Vagina (tissue), 2 donors: ENCODE measurements at regions not wholly inside any gene's neighbourhood (a gene's known extent, or its start where the extent isn't known, plus 50 kb on each side); places are given as distances from the start of the nearest gene placed in this dataset.

Experiments
- DNase-seq, 2 donors: peaks; one replicate each; pipeline ENCODE4 v3.0.0-alpha.2; 2017; ENCODE audit errors: extremely low spot score in 2 of 2
- H3K27ac ChIP-seq: fragments of 200-600 bp; sonication (generic); one replicate; pipeline ENCODE4 v1.5.1; 2019
- H3K27me3 ChIP-seq: fragments of 200-600 bp; sonication (generic); one replicate; pipeline ENCODE4 v1.5.1; 2019
- H3K36me3 ChIP-seq, 2 donors: fragments of 200-600 bp; sonication (generic); one replicate each; pipeline ENCODE4 v1.5.1; 2017 to 2019
- H3K4me1 ChIP-seq: fragments of 200-600 bp; sonication (generic); one replicate; pipeline ENCODE4 v1.5.1; 2019
- H3K4me3 ChIP-seq, 2 donors: fragments of 200-600 bp; sonication (generic); 1 replicate in 1 of 2; 2 replicates in 1 of 2; pipeline ENCODE4 v1.5.1; 2016 to 2019
- H3K9me3 ChIP-seq: fragments of 200-600 bp; sonication (generic); one replicate; pipeline ENCODE4 v1.5.1; 2019
- CTCF ChIP-seq, 3 experiments: fragments of 450-650 bp in 2 of 3; fragments of 200-600 bp in 1 of 3; sonication (generic) in 1 of 3; IDR thresholded peaks; one replicate each; pipeline ENCODE4 v1.5.1; 2017 to 2019; ENCODE audit warnings: antibody characterized with exemption in 3 of 3, mild to moderate bottlenecking in 2 of 3, moderate library complexity in 2 of 3
- POLR2A ChIP-seq, 2 donors: fragments of 450-650 bp; IDR thresholded peaks; one replicate each; pipeline ENCODE4 v1.6.1; 2017; ENCODE audit warnings: antibody characterized with exemption in 2 of 2, mild to moderate bottlenecking in 2 of 2, moderate library complexity in 2 of 2
- POLR2AphosphoS5 ChIP-seq, 2 donors: sonication (generic); formaldehyde crosslinking; IDR thresholded peaks; one replicate each; pipeline ENCODE4 v1.9.0; 2017; ENCODE audit warnings: antibody characterized with exemption in 2 of 2, mild to moderate bottlenecking in 2 of 2, low read depth in 1 of 2; ENCODE audit not compliant: insufficient read depth in 1 of 2
- intact Hi-C: fragments of 100-400 bp; cut with DNase I; formaldehyde crosslinking; loops from one replicate; pipeline ENCODE4 v1.15.1; 2023

GRCh38 chr12:71295953-71296352 is 138.2 kb upstream of the TSPAN8 start:
- Histone ChIP-seq H3K27ac (no peak overlapping the region), H3K4me1 (peaks cover 9% of the 10 kb centered on the region), H3K9me3 (no peaks in the 10 kb centered on the region), H3K36me3 (no peaks in the 10 kb centered on the region), H3K27me3 (no peaks in the 10 kb centered on the region), H3K4me3 (no peak overlapping the region)
- no peak for DNase-seq
- intact Hi-C loops, result no loop called here
- TF ChIP-seq POLR2A (IDR thresholded peaks at IDR 0.05) (no peak), CTCF (IDR thresholded peaks at IDR 0.05) (no peak), POLR2AphosphoS5 (IDR thresholded peaks at IDR 0.05; ENCODE audit: insufficient read depth in 1 of 2, low read depth in 1 of 2) (no peak)

GRCh38 chr12:71291746-71292145 is 133.9 kb upstream of the TSPAN8 start:
- Histone ChIP-seq H3K4me3 (no peak overlapping the region), H3K4me1 (peaks cover 9% of the 10 kb centered on the region), H3K36me3 (no peaks in the 10 kb centered on the region), H3K27ac (no peak overlapping the region), H3K9me3 (no peaks in the 10 kb centered on the region), H3K27me3 (no peaks in the 10 kb centered on the region)
- intact Hi-C loops, result no loop called here
- no peak for TF ChIP-seq CTCF (IDR thresholded peaks at IDR 0.05)
- no peak for TF ChIP-seq POLR2A (IDR thresholded peaks at IDR 0.05)
- TF ChIP-seq POLR2AphosphoS5 (IDR thresholded peaks at IDR 0.05; ENCODE audit: insufficient read depth in 1 of 2, low read depth in 1 of 2), result no peak
- DNase-seq, result no peak

- no peak overlapping the region for H3K4me3 ChIP-seq
- TF ChIP-seq CTCF (IDR thresholded peaks at IDR 0.05) (no peak), POLR2A (IDR thresholded peaks at IDR 0.05) (no peak), POLR2AphosphoS5 (IDR thresholded peaks at IDR 0.05; ENCODE audit: insufficient read depth in 1 of 2, low read depth in 1 of 2) (no peak)
- H3K9me3 ChIP-seq, result no peaks in the 10 kb centered on the region
- H3K27me3 ChIP-seq, result no peaks in the 10 kb centered on the region
- H3K4me1 ChIP-seq, result no peaks in the 10 kb centered on the region
- DNase-seq, result no peak
- intact Hi-C loops, result no loop called here
- H3K36me3 ChIP-seq, result no peaks in the 10 kb centered on the region
- H3K27ac ChIP-seq, result no peak overlapping the region
Measured at GRCh38 chr12:71283883-71284282, 126.1 kb upstream of the TSPAN8 start.

GRCh38 chr12:71282925-71283324 is 125.1 kb upstream of the TSPAN8 start:
- no peak overlapping the region for H3K4me3 ChIP-seq
- no peak for DNase-seq
- H3K27ac ChIP-seq, result no peak overlapping the region
- intact Hi-C loops, result no loop called here
- no peaks in the 10 kb centered on the region for H3K9me3 ChIP-seq
- H3K36me3 ChIP-seq, result no peaks in the 10 kb centered on the region
- no peak for TF ChIP-seq CTCF (IDR thresholded peaks at IDR 0.05)
- TF ChIP-seq POLR2AphosphoS5 (IDR thresholded peaks at IDR 0.05; ENCODE audit: insufficient read depth in 1 of 2, low read depth in 1 of 2), result no peak
- no peak for TF ChIP-seq POLR2A (IDR thresholded peaks at IDR 0.05)
- H3K27me3 ChIP-seq, result no peaks in the 10 kb centered on the region
- H3K4me1 ChIP-seq, result no peaks in the 10 kb centered on the region

- TF ChIP-seq POLR2A (IDR thresholded peaks at IDR 0.05) (no peak), POLR2AphosphoS5 (IDR thresholded peaks at IDR 0.05; ENCODE audit: insufficient read depth in 1 of 2, low read depth in 1 of 2) (no peak)
- intact Hi-C loops, result no loop called here
- H3K27me3 ChIP-seq, result no peaks in the 10 kb centered on the region
- H3K9me3 ChIP-seq, result no peaks in the 10 kb centered on the region
- DNase-seq, result no peak
- no peaks in the 10 kb centered on the region for H3K36me3 ChIP-seq
- H3K27ac ChIP-seq, result no peak overlapping the region
- H3K4me1 ChIP-seq, result no peaks in the 10 kb centered on the region
- no peak overlapping the region for H3K4me3 ChIP-seq
Measured at GRCh38 chr12:71282020-71282419, 124.2 kb upstream of the TSPAN8 start.

GRCh38 chr12:71281425-71281824 is 123.6 kb upstream of the TSPAN8 start:
- Histone ChIP-seq H3K9me3 (no peaks in the 10 kb centered on the region), H3K36me3 (no peaks in the 10 kb centered on the region), H3K4me3 (no peak overlapping the region), H3K4me1 (no peaks in the 10 kb centered on the region), H3K27me3 (no peaks in the 10 kb centered on the region), H3K27ac (no peak overlapping the region)
- TF ChIP-seq CTCF (IDR thresholded peaks at IDR 0.05), result no peak
- TF ChIP-seq POLR2A (IDR thresholded peaks at IDR 0.05), result no peak
- intact Hi-C loops, result no loop called here
- no peak for DNase-seq
